ENCODE measurements at regions not wholly inside any gene's neighbourhood (a gene's known extent, or its start where the extent isn't known, plus 50 kb on each side); places are given as distances from the start of the nearest gene placed in this dataset.

- DNase-seq (ENCODE audit: low spot score) = no peak
Measured at GRCh38 chr13:85386424-85386823, 412.8 kb downstream of the SLITRK6 start.

GRCh38 chr13:85383291-85383690 is 415.9 kb downstream of the SLITRK6 start:
- DNase-seq (ENCODE audit: low spot score) = no peak

- no peak for DNase-seq (ENCODE audit: low spot score)
Measured at GRCh38 chr13:85381082-85381481, 418.1 kb downstream of the SLITRK6 start.

GRCh38 chr13:85379991-85380390 is 419.2 kb downstream of the SLITRK6 start:
- no peak for DNase-seq (ENCODE audit: low spot score)

- no peak for DNase-seq (ENCODE audit: low spot score)
Measured at GRCh38 chr13:85379433-85379832, 419.8 kb downstream of the SLITRK6 start.

GRCh38 chr13:85377783-85378182 is 421.4 kb downstream of the SLITRK6 start:
- no peak for DNase-seq (ENCODE audit: low spot score)

GRCh38 chr13:85373322-85373721 is 425.9 kb downstream of the SLITRK6 start:
- no peak for DNase-seq (ENCODE audit: low spot score)

DNA sequence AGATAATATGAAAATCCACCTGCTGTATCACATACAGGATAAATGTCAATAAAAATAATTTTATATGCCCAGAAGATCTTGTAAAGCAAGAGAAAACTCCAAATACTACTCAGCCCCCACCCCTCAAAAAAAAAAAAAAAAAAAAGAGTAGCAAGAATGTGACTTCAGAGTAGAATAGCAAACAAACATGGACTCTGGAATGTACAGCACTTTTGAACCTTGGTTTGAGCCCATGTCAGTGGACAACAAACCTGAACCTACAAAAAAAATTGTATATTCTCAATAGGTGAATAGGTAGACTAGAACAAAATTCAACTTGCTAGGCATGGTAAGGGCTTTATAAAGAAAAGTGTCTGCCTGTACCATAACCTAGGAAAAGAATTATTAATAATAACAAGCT is 428.0 kb downstream of the SLITRK6 start:
- no peak for DNase-seq (ENCODE audit: low spot score)

GRCh38 chr13:85368686-85369085 is 430.5 kb downstream of the SLITRK6 start:
- DNase-seq (ENCODE audit: low spot score) = no peak

GRCh38 chr13:85367887-85368286 is 431.3 kb downstream of the SLITRK6 start:
- DNase-seq (ENCODE audit: low spot score) = no peak

DNA sequence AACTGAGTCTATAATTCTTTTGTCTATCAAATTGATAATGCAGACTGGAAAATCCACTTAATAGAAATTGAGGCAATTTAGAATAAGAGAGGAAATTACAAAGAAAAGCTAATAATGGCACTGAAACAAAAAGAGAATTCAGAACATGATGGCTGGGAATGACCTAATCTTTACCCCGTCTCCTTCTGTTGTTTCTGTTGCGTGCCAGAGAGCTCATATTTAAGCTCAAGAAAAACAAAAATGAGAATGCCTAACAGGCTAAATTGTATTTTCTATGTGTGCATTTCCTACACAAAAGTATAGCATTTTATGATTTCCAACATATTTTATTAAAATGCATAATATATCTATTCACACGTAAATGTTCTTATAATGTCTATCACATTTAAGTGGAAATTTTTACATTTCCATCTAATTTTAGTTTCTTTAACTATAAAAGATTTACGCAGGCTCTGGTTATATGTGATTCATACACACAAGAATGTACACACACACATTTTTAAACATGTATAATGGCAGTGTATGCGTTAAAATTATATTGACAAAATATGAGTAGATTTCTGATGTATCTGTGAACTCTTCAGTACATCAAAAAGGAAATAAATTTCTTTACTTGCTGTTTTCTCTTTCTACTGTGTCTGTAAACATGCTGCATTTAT is 432.3 kb downstream of the SLITRK6 start:
- DNase-seq (ENCODE audit: low spot score) = no peak

- DNase-seq (ENCODE audit: low spot score) = no peak
Measured at GRCh38 chr13:85363504-85363903, 435.7 kb downstream of the SLITRK6 start.

DNA sequence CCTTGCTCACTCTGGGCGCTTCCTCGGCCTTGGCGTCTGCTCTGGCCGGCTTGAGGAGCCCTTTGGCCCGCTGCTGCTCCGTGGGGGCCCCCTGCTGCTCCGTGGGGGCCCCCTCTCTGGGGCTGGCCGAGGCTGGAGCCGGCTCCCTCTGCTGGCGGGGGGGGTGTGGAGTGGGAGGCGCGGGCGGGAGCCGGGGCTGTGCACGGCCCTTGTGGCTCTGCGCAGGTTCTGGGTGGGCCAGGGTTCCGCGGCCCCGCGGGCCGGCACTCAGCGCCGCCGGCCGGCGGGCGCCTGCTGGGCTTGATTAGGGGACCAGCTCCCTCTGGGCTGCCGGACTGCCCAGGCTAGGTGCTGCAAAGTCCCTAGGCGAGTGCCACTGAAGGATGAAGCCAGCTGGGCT is 436.2 kb downstream of the SLITRK6 start:
- DNase-seq (ENCODE audit: low spot score) = no peak

DNA sequence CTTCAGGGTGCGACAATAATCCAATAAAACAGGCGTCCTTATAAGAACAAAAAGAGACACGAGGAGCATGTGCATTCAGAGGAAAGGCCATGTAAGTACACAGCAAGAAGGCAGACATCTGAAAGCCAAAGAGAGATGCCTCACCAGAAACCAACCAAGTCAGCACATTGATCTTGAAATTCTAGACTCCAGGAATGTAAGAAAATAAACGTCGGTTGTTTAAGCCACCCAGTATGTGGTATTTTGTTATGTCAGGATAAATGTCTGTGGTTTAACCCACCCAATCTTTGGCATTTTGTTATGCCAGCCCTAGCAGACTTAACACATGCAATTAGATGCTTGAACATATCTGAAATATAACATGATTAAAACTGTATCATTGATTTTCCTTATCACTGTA is 452.0 kb downstream of the SLITRK6 start:
- DNase-seq (ENCODE audit: low spot score) = no peak

- DNase-seq (ENCODE audit: low spot score) = no peak
Measured at GRCh38 chr13:85334187-85334586, 465.0 kb downstream of the SLITRK6 start.

DNA sequence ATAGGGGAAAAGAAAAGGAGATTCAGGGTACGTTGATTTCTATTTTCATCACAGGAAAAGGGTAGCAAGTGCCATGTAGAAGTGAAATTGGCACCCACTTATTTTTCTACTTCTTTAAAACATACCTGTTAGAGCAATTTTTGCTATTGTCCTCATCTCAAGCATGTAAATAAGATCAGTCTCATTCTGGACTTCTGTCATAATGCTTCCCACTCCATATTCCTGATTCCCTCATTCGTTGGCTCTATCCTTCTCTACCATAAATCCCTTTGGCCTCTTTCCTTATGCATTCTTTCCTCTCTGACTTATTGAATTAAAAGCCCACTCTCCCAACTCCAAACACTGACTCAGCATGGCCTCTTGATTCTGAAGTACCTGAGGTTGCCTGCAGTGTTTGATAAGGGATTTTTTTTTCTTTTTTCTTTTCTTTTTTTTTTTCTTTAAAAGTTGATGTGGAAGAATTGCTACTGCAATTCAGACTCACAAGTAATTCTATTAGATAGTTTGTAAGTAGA is 465.7 kb downstream of the SLITRK6 start:
- DNase-seq (ENCODE audit: low spot score) = no peak

DNA sequence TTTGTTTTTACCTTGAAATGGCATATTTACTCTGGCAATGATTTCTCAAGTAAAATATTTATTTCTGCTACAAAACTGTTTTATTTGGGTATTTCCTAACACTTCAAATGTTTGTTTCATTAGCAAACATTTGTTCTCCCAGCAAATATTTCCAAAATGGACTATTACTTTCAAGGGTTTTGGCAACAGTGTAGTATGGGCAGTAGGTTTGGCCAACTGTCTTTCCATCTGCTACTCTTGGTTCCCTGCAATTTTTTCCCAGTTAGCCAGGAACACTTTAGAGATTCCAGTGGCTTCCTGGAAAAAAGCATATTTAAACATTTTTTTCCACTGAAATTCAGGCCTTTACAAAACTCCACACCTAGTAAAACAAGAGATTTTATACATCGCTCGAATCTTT is 466.6 kb downstream of the SLITRK6 start:
- DNase-seq (ENCODE audit: low spot score) = no peak

DNA sequence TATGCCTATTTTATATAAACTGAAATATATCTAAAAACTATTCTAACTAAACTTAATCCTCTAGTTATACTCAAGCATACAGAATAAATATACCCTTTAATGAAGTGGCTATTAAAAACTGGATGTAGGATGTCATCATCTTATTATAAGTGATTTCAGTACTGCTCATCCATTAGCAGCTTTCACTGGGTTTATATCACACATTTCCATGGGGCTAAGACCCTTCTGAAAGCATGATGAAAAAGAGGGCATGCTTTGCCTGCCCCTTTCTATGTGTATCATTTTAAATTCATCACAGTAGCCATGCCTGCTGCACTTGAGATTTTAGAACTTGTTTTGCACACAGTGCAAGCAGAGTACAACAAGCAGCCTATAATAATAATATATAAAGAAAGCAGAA is 477.5 kb downstream of the SLITRK6 start:
- DNase-seq (ENCODE audit: low spot score) = no peak

- no peak for DNase-seq (ENCODE audit: low spot score)
Measured at GRCh38 chr13:85317781-85318180, 481.4 kb downstream of the SLITRK6 start.

GRCh38 chr13:85316506-85317025 is 482.7 kb downstream of the SLITRK6 start:
- DNase-seq (ENCODE audit: low spot score) = no peak

- DNase-seq (ENCODE audit: low spot score) = no peak
Measured at GRCh38 chr13:85314686-85315085, 484.5 kb downstream of the SLITRK6 start.

DNA sequence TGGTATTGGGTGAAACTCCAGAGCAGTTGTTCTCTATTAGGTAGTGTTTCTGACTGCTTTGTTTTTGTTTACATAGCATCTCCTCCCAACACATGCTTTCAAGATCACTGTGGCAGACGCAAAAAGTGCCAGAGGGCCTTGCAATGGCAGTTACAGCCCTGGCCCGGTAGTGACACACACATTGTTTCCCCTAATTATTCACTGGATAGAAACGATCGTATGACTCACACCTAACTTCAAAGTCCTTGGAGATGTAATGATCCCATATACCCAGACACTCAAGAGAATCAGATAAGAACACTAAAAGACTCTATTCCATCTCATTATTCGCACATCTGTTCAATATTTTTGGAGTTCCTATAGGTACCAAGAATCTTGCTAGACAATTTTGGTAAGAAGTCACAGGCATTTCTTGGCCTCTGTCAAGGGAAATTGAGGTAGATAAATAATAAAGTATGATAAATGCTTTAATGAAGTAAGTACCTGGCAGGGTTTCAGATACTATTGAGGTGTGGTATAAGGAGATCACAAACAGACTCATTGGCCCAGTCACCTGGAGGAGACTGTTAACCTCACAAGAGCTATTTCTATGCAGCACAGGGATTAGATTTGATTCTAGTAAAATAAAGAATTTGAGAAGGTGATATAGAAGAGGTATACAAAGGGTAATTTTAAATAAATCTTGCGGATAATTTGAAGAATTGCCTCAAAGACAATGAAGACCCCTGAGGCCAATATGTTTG is 485.3 kb downstream of the SLITRK6 start:
- no peak for DNase-seq (ENCODE audit: low spot score)

GRCh38 chr13:85312071-85312470 is 487.1 kb downstream of the SLITRK6 start:
- DNase-seq (ENCODE audit: low spot score) = no peak
